GM12891 (cell line): ENCODE measurements at regions not wholly inside any gene's neighbourhood (a gene's known extent, or its start where the extent isn't known, plus 50 kb on each side); places are given as distances from the start of the nearest gene placed in this dataset.

Source experiments
- PAX5 ChIP-seq: IDR thresholded peaks from 2 replicates; pipeline ENCODE4 v1.6.1; 2011; ENCODE audit warnings: low read length, moderate library complexity, mild to moderate bottlenecking; ENCODE audit not compliant: insufficient read depth, severe bottlenecking
- POLR2A ChIP-seq: IDR thresholded peaks from 2 replicates; pipeline ENCODE4 v1.6.1; 2011; ENCODE audit warnings: low read depth, low read length, control low read depth
- POLR2AphosphoS5 ChIP-seq: IDR thresholded peaks from 2 replicates; pipeline ENCODE4 v1.6.1; 2011; ENCODE audit warnings: low read depth, low read length, control low read depth
- TAF1 ChIP-seq: IDR thresholded peaks from 2 replicates; pipeline ENCODE4 v1.6.1; 2011; ENCODE audit warnings: low read depth, low read length, control low read depth

DNA sequence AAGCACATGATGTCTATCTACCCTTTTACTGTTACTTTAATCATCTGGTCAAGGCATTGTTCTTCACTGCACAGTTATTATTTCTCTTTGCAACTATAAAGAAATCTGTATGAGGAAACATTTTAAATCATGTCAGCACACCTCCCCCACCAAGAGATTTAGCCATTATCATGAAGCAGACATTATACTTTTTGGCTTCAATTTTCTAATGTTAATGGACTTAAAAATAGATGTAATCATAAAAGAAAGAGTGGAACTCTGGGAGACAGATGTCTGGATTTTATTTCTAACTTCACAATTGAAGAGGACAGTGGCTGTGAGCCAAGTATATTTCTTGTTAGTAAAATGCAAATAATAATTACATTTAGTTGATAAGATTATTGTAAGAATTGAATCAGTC is 932.4 kb downstream of the TAF11L14 start:
- no peak for TF ChIP-seq POLR2A
- TF ChIP-seq TAF1: no peak
- no peak for TF ChIP-seq PAX5
- no peak for TF ChIP-seq POLR2AphosphoS5
